Activated B cell treated with CpG ODN at 0.5 μM for 24 hours (primary cell): ENCODE measurements at regions not wholly inside any gene's neighbourhood (a gene's known extent, or its start where the extent isn't known, plus 50 kb on each side); places are given as distances from the start of the nearest gene placed in this dataset.

ENCODE experiments used
- ATAC-seq: fragments of 200-7000 bp; cut with Tn5 transposase; one replicate; pipeline ENCODE4 v1.10.0; 2021; ENCODE audit warnings: low read depth, mild to moderate bottlenecking, moderate library complexity
- CTCF ChIA-PET: fragments of 350-600 bp; sonication (Branson Sonifier 250); formaldehyde crosslinking; loops from one replicate; lab custom pipeline; 2021; ENCODE audit warnings: antibody characterized with exemption; lab: Charles Lee
- POLR2A ChIA-PET: fragments of 350-600 bp; sonication (Branson Sonifier 250); formaldehyde crosslinking; loops from one replicate; lab custom pipeline; 2021; ENCODE audit warnings: antibody characterized with exemption; lab: Charles Lee
- DNase-seq: peaks from one replicate; pipeline ENCODE4 v3.0.0; 2022
- H3K27ac Mint-ChIP-seq: one replicate; pipeline ENCODE4 v1.8.0; 2020; ENCODE audit warnings: mixed read lengths
- H3K27me3 Mint-ChIP-seq: one replicate; pipeline ENCODE4 v1.8.0; 2021; ENCODE audit warnings: mixed read lengths
- H3K36me3 Mint-ChIP-seq: one replicate; pipeline ENCODE4 v1.8.0; 2021; ENCODE audit warnings: low read depth, mixed read lengths
- H3K4me1 Mint-ChIP-seq: one replicate; pipeline ENCODE4 v1.8.0; 2021; ENCODE audit warnings: mixed read lengths
- H3K4me3 Mint-ChIP-seq: one replicate; pipeline ENCODE4 v1.8.0; 2020; ENCODE audit warnings: mild to moderate bottlenecking, mixed read lengths
- H3K9me3 Mint-ChIP-seq: one replicate; pipeline ENCODE4 v1.8.0; 2020; ENCODE audit warnings: mixed read lengths
- CTCF ChIP-seq: fragments of 200-600 bp; IDR thresholded peaks from one replicate; pipeline ENCODE4 v1.8.0; 2022; ENCODE audit warnings: antibody characterized with exemption, mild to moderate bottlenecking
- intact Hi-C: fragments of 100-400 bp; cut with micrococcal nuclease; formaldehyde crosslinking; loops from one replicate; pipeline ENCODE4 v1.15.1; 2024

- no peaks in the 10 kb centered on the region for H3K36me3 Mint-ChIP-seq
- no peak overlapping the region for H3K27ac Mint-ChIP-seq
- ChIA-PET POLR2A (no interaction called here), CTCF (no interaction called here)
- ATAC-seq (no peak), DNase-seq (no peak)
- no peaks in the 10 kb centered on the region for H3K9me3 Mint-ChIP-seq
- H3K4me1 Mint-ChIP-seq: no peaks in the 10 kb centered on the region
- peaks cover 4% of the 10 kb centered on the region for H3K27me3 Mint-ChIP-seq
- no peak overlapping the region for H3K4me3 Mint-ChIP-seq
- TF ChIP-seq CTCF: no peak
- intact Hi-C loops: no loop called here
Observed at GRCh38 chr11:34744511-34744910, 123.6 kb downstream of the EHF start.

GRCh38 chr11:34738237-34738636 lies 117.3 kb downstream of the EHF start:
- Mint-ChIP-seq H3K27me3 (peaks cover 29% of the 10 kb centered on the region), H3K27ac (no peak overlapping the region), H3K36me3 (no peaks in the 10 kb centered on the region), H3K4me1 (no peaks in the 10 kb centered on the region), H3K4me3 (no peak overlapping the region), H3K9me3 (no peaks in the 10 kb centered on the region)
- POLR2A ChIA-PET: no interaction called here
- no peak for DNase-seq
- ATAC-seq: no peak
- intact Hi-C loops: no loop called here
- CTCF ChIA-PET: no interaction called here
- TF ChIP-seq CTCF: no peak

- POLR2A ChIA-PET: no interaction called here
- H3K27ac Mint-ChIP-seq: no peak overlapping the region
Observed at GRCh38 chr11:34732831-34733230, 111.9 kb downstream of the EHF start.

GRCh38 chr11:34731603-34732002 lies 110.7 kb downstream of the EHF start:
- CTCF ChIA-PET: no interaction called here
- Mint-ChIP-seq H3K4me3 (no peak overlapping the region), H3K9me3 (no peaks in the 10 kb centered on the region), H3K27ac (no peak overlapping the region), H3K4me1 (no peaks in the 10 kb centered on the region), H3K36me3 (no peaks in the 10 kb centered on the region), H3K27me3 (peaks cover 24% of the 10 kb centered on the region)
- no peak for ATAC-seq
- TF ChIP-seq CTCF: no peak
- intact Hi-C loops: no loop called here
- no peak for DNase-seq
- POLR2A ChIA-PET: interaction anchor here (0.5 kb wide), 1 partner anchor 46 kb away, joined by 4 read pairs; no protein-coding TSS in a partner anchor

More at GRCh38 chr11:34732831-34733230, 111.9 kb downstream of the EHF start:
- DNase-seq (no peak), ATAC-seq (no peak)
- Mint-ChIP-seq H3K9me3 (no peaks in the 10 kb centered on the region), H3K4me1 (no peaks in the 10 kb centered on the region), H3K36me3 (no peaks in the 10 kb centered on the region), H3K4me3 (no peak overlapping the region), H3K27me3 (peaks cover 30% of the 10 kb centered on the region)
- intact Hi-C loops: no loop called here
- CTCF ChIA-PET: no interaction called here
- no peak for TF ChIP-seq CTCF

- no peaks in the 10 kb centered on the region for H3K9me3 Mint-ChIP-seq
- ATAC-seq (no peak), DNase-seq (no peak)
- no peaks in the 10 kb centered on the region for H3K36me3 Mint-ChIP-seq
- POLR2A ChIA-PET: no interaction called here
- H3K27me3 Mint-ChIP-seq: peaks cover 16% of the 10 kb centered on the region
- TF ChIP-seq CTCF: no peak
- no peak overlapping the region for H3K4me3 Mint-ChIP-seq
- H3K27ac Mint-ChIP-seq: no peak overlapping the region
- intact Hi-C loops: no loop called here
- CTCF ChIA-PET: no interaction called here
- H3K4me1 Mint-ChIP-seq: no peaks in the 10 kb centered on the region
Observed at GRCh38 chr11:34730544-34731295, 109.8 kb downstream of the EHF start.
